ENCODE measurements at regions not wholly inside any gene's neighbourhood (a gene's known extent, or its start where the extent isn't known, plus 50 kb on each side); places are given as distances from the start of the nearest gene placed in this dataset.

DNA sequence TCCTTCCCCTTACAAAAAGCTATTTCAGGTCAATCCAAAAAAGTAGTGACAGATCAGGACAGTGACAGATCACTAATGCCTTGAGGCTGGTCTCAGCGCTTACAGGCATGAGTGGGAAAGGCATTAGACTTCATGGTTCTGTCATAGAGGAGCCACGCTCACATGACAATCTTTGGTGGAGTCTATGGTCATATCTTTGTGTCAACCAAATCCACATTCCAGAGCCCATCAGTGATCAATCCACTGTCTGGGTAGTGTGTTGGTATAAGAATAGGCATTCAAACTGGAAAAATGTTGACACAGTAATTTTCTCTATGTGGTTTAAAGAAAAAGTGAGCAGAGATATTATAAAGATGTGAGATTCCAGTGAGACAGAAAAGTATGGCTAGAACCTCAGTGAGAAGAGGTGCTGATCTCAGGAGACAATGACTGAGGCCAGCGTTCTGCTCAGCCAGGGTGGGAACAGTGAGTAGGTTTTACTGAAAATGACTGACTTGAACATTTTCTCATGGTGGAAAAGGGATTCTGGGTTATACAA lies 215.0 kb downstream of the IRS1 start:
- no peak for DNase-seq
- Histone ChIP-seq H3K4me3 (ENCODE audit: insufficient read depth, low read depth, low read length) (no peak overlapping the region), H3K27me3 (ENCODE audit: control insufficient read depth, insufficient read depth, low read length) (no peaks in the 10 kb centered on the region), H3K36me3 (replicated peaks; ENCODE audit: control insufficient read depth, insufficient read depth, low read length) (no peaks in the 10 kb centered on the region)

DNA sequence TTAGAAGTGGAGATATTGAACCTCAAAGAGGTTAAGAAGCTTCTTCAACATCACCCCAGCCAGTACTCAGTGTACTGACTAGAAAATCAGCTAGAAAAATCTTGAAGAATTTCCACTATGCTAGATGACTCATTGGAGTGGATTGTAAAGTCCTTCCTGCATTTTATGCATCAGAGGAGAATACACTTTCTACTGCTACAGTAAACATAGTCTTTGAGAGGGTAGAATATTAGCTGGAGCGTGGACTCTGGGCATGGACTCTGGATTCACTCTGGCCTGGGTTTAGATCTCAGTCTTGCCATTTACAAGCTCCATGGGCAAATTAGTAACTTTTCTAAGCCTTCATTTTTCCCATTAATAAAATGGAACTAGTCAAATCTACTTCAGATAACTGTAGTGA lies 215.9 kb downstream of the IRS1 start:
- Histone ChIP-seq H3K36me3 (replicated peaks; ENCODE audit: control insufficient read depth, insufficient read depth, low read length) (no peaks in the 10 kb centered on the region), H3K27me3 (ENCODE audit: control insufficient read depth, insufficient read depth, low read length) (no peaks in the 10 kb centered on the region), H3K4me3 (ENCODE audit: insufficient read depth, low read depth, low read length) (no peak overlapping the region)
- DNase-seq, result no peak

DNA sequence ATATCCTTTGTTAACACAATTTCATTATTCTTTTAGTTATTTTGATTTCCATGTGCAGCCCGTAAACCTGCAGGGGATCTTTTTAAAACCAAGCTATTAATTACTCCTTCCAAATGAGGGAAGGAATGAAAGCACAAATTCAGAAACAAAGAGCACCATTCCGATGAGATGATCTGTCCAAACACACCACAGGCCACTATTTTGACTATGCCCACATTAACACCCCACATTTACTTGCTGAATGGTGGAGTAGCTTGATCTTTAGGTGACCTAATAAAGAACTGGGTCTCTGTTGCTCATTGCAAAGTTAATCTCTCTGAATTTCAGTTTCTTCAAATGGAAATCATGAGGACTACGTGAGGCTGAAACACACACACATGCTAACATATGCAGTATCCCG lies 218.0 kb downstream of the IRS1 start:
- no peak for DNase-seq
- H3K36me3 ChIP-seq (replicated peaks; ENCODE audit: control insufficient read depth, insufficient read depth, low read length), result no peaks in the 10 kb centered on the region
- H3K4me3 ChIP-seq (ENCODE audit: insufficient read depth, low read depth, low read length), result no peak overlapping the region
- H3K27me3 ChIP-seq (ENCODE audit: control insufficient read depth, insufficient read depth, low read length), result no peaks in the 10 kb centered on the region

DNA sequence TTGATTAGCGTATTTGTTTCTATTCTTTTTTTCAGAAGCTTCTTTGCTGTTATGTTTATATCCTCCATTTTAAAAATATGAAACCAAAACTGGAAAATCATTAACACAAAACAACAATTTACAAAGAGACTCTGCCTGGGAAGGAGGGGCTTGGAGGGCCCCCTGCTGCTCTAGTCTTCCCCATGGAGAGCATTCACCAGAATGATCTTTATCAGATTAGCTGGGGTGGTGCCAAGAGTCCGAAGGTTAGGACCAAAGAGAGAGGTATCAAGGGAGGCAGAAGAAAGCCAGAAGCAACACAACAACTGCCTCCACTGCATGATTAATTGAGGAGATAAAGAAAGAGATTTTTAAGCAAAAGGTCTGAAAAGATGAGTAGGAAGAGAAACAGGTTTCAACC lies 218.6 kb downstream of the IRS1 start:
- Histone ChIP-seq H3K27me3 (ENCODE audit: control insufficient read depth, insufficient read depth, low read length) (no peaks in the 10 kb centered on the region), H3K36me3 (replicated peaks; ENCODE audit: control insufficient read depth, insufficient read depth, low read length) (no peaks in the 10 kb centered on the region), H3K4me3 (ENCODE audit: insufficient read depth, low read depth, low read length) (no peak overlapping the region)
- DNase-seq, result no peak

DNA sequence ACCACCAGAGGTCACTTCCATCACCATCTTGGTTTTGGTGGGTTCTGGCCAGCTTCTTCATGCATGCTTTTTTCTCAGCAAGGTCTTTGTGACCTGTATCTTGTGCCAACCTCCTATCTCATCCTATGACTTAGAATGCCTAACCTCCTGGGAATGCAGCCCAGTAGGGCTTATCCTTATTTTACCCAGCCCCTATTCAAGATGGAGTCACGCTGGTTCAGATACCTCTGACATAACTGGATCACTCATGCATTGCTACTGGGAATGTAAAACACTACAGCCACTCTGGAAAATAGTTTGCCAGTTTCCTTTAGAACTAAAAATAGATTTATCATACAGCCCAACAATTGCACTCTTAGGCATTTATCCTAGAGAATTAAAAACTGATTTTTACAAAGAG lies 219.2 kb downstream of the IRS1 start:
- no peak for DNase-seq
- H3K4me3 ChIP-seq (ENCODE audit: insufficient read depth, low read depth, low read length), result no peak overlapping the region
- H3K27me3 ChIP-seq (ENCODE audit: control insufficient read depth, insufficient read depth, low read length), result no peaks in the 10 kb centered on the region
- H3K36me3 ChIP-seq (replicated peaks; ENCODE audit: control insufficient read depth, insufficient read depth, low read length), result no peaks in the 10 kb centered on the region

DNA sequence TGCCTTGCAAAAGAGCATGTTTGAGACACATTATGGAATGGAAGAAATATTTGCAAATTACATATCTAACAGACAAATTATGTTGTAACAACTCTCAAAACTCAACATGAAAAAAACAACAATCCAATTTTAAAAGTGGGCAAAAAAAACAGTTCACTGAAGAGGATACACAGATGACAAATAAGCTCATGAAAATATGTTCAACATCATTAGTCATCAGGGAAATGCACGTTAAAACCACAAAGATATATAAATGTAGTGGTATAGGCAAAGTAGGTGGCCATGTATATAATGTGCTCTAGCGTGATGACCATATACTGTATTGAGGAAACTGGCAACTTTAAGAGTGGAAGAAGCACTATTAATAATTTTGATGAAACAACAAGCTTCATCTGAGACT lies 220.1 kb downstream of the IRS1 start:
- no peaks in the 10 kb centered on the region for H3K27me3 ChIP-seq (ENCODE audit: control insufficient read depth, insufficient read depth, low read length)
- no peaks in the 10 kb centered on the region for H3K36me3 ChIP-seq (replicated peaks; ENCODE audit: control insufficient read depth, insufficient read depth, low read length)
- no peak for DNase-seq
- no peak overlapping the region for H3K4me3 ChIP-seq (ENCODE audit: insufficient read depth, low read depth, low read length)

DNA sequence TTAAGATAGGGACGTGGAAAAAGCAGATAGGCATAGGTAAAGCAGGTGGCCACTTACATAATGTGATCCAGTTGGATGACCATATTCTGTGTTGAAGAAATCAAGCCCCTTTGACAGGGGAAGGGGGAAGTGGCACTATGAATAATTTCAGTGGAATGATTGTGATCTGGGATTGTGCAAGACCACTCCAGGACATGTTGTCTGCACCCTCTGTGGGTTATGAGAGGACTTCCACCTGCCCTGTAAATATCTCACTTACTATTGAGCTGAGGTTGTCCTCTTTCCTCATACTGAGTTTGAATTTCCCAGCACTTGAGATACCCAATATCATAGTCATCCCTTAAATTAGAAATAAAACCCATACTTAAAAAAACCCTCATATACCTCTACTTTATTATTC lies 220.7 kb downstream of the IRS1 start:
- no peak overlapping the region for H3K4me3 ChIP-seq (ENCODE audit: insufficient read depth, low read depth, low read length)
- DNase-seq, result no peak
- no peaks in the 10 kb centered on the region for H3K36me3 ChIP-seq (replicated peaks; ENCODE audit: control insufficient read depth, insufficient read depth, low read length)
- no peaks in the 10 kb centered on the region for H3K27me3 ChIP-seq (ENCODE audit: control insufficient read depth, insufficient read depth, low read length)

DNA sequence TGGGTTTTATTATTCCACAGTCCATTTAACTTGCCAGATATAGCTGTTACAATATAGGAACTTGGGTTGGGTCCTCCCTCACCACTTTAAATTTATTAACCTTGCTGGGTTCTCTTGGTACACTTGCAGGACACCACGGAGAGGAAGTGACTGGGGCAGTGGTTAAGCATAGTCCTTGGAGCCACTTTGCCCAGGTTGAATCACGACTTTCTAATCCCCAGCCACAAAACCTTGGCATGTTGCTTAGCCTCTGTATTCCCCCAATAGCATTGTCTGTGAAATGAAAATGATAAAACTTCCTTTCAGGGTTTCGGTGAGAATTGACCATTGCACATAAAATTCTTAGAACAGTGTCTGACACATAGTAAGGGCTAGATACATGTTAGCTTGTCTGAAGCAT lies 221.2 kb downstream of the IRS1 start:
- no peaks in the 10 kb centered on the region for H3K36me3 ChIP-seq (replicated peaks; ENCODE audit: control insufficient read depth, insufficient read depth, low read length)
- no peak overlapping the region for H3K4me3 ChIP-seq (ENCODE audit: insufficient read depth, low read depth, low read length)
- no peak for DNase-seq
- no peaks in the 10 kb centered on the region for H3K27me3 ChIP-seq (ENCODE audit: control insufficient read depth, insufficient read depth, low read length)

DNA sequence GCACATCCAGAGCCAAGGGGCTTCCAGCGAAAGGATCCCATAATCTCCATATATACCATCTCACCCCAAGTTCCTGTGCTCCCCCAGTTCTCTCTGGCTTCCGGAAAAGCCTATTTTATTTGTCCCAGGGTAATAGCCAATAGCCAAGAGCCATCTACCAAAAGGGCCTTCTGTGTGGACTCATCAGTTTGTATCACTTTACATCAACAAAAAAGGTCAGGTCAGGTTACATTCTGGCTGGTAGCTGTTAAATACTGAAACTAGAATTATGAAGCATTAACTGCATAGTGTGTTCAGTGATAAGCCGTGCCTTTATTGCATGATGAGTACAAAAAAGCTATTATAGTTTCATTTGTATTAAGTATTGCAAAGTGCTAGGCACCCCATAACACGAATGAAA lies 223.7 kb downstream of the IRS1 start:
- Histone ChIP-seq H3K4me3 (ENCODE audit: insufficient read depth, low read depth, low read length) (no peak overlapping the region), H3K36me3 (replicated peaks; ENCODE audit: control insufficient read depth, insufficient read depth, low read length) (no peaks in the 10 kb centered on the region), H3K27me3 (ENCODE audit: control insufficient read depth, insufficient read depth, low read length) (no peaks in the 10 kb centered on the region)
- no peak for DNase-seq

DNA sequence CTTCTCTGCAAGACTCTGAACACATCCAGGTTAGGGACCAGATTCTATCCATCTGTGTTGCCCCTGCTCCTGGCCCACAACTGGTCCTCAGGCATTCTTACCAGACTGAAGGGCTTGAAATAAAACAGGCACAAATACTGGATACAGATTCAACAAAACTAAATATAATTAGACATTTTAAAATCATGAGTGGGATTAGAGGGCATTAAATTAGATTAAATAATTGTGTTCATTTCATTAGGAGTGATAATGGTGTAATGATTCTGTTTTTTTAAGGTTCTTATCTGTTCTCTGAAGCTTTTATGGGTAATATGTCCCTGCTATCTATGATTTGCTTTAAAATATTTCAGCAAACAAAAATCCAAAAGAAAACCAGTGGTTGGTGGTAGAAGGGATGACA lies 226.5 kb downstream of the IRS1 start:
- H3K36me3 ChIP-seq (replicated peaks; ENCODE audit: control insufficient read depth, insufficient read depth, low read length), result no peaks in the 10 kb centered on the region
- no peak for DNase-seq
- H3K27me3 ChIP-seq (ENCODE audit: control insufficient read depth, insufficient read depth, low read length), result no peaks in the 10 kb centered on the region
- H3K4me3 ChIP-seq (ENCODE audit: insufficient read depth, low read depth, low read length), result no peak overlapping the region

DNA sequence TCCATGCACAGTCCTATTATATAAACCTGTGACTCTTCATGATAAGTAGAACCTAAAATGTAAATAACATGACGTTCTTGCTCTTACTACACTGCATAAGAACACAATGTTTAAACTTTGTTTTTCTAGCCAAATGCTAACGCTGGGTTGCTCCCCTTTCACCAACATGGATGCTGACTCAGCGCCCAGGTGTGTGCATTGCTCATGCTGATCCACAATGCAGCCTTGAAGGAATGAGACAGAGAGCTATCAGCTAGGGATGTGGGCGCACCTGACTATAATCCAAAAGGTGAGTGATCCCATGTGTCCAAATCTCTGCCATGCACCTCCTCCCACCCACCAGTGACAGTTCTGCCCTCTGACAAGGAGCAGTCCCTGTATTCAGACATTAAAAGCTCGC lies 235.0 kb downstream of the IRS1 start:
- no peaks in the 10 kb centered on the region for H3K27me3 ChIP-seq (ENCODE audit: control insufficient read depth, insufficient read depth, low read length)
- no peak overlapping the region for H3K4me3 ChIP-seq (ENCODE audit: insufficient read depth, low read depth, low read length)
- no peak for DNase-seq
- H3K36me3 ChIP-seq (replicated peaks; ENCODE audit: control insufficient read depth, insufficient read depth, low read length), result no peaks in the 10 kb centered on the region

DNA sequence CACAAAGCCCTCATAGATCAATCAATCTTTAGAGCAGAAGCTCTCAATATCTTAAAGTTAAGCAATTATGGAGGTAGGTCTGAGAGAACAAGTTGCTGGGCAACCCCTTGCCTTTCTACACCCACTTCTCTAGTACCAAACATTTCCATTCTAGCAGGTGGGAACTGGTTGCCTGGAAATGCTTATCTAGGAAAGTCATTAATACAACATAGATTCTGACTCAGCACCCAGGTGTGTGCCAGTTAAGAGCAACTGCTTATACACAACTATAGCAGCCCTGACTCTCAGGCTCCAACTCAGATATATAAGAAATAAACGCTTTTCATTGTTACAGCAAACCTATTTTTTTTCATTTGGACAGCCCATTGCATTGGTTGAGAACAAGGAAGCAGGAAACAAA lies 237.7 kb downstream of the IRS1 start:
- DNase-seq, result no peak
- Histone ChIP-seq H3K27me3 (ENCODE audit: control insufficient read depth, insufficient read depth, low read length) (no peaks in the 10 kb centered on the region), H3K36me3 (replicated peaks; ENCODE audit: control insufficient read depth, insufficient read depth, low read length) (no peaks in the 10 kb centered on the region), H3K4me3 (ENCODE audit: insufficient read depth, low read depth, low read length) (no peak overlapping the region)

DNA sequence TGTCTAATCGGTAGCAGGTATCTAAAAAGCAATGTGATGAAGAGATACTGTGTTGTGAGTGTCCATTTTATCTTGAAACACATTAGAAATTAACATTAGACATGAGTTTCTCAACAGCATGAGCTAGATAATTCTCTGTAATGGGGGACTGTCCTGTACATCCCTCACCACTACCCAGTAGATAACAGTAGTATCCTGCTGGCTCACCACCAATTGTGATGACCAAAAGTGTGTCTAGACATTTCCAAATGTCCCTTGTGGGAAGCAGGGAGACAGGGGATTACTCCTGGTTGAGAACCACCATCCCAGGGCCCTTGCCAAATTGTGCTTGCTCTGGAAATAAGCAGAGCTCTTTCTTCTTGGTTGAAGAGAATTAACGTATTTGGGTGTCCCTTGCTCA lies 239.3 kb downstream of the IRS1 start:
- H3K27me3 ChIP-seq (ENCODE audit: control insufficient read depth, insufficient read depth, low read length), result no peaks in the 10 kb centered on the region
- H3K4me3 ChIP-seq (ENCODE audit: insufficient read depth, low read depth, low read length), result no peak overlapping the region
- DNase-seq, result no peak
- no peaks in the 10 kb centered on the region for H3K36me3 ChIP-seq (replicated peaks; ENCODE audit: control insufficient read depth, insufficient read depth, low read length)

DNA sequence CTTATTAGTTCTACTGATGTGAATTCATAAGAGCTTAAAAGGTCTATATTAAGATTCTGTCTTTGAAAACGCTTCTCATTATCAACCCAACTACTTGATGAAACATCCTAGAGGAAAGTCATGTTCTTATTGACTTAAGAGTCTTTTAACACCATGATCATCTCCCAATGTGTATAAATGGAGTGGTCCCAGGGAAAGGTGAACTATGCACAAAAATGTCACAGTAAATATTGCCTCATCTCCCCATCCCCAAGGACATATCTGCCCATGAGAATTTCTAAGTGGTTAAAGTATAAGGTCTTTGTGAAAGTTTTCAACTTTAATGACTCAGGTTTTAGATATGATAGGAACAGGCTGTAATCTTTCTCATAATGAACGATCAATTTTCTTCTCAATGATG lies 240.1 kb downstream of the IRS1 start:
- DNase-seq, result no peak
- no peaks in the 10 kb centered on the region for H3K27me3 ChIP-seq (ENCODE audit: control insufficient read depth, insufficient read depth, low read length)
- H3K36me3 ChIP-seq (replicated peaks; ENCODE audit: control insufficient read depth, insufficient read depth, low read length), result no peaks in the 10 kb centered on the region
- no peak overlapping the region for H3K4me3 ChIP-seq (ENCODE audit: insufficient read depth, low read depth, low read length)

DNA sequence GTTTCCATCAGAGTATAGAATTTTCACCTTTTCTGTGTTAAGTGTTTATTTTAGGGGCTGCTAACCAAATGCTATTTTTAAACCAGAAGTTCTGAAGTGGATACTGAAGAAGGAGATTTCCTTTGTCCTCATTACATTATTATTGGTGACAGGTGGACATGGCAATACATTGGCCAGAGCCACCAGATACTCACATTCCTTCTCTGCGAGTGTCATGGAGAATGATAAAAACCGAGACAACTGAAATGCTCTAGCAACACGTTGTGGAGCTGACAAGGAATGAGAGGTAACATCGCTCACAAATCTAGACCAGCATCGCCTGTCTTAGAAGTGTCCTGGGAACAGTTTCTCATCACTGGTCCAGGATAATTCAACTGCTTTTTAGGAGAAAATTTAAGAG lies 241.2 kb downstream of the IRS1 start:
- no peaks in the 10 kb centered on the region for H3K27me3 ChIP-seq (ENCODE audit: control insufficient read depth, insufficient read depth, low read length)
- H3K36me3 ChIP-seq (replicated peaks; ENCODE audit: control insufficient read depth, insufficient read depth, low read length), result no peaks in the 10 kb centered on the region
- no peak overlapping the region for H3K4me3 ChIP-seq (ENCODE audit: insufficient read depth, low read depth, low read length)
- no peak for DNase-seq

DNA sequence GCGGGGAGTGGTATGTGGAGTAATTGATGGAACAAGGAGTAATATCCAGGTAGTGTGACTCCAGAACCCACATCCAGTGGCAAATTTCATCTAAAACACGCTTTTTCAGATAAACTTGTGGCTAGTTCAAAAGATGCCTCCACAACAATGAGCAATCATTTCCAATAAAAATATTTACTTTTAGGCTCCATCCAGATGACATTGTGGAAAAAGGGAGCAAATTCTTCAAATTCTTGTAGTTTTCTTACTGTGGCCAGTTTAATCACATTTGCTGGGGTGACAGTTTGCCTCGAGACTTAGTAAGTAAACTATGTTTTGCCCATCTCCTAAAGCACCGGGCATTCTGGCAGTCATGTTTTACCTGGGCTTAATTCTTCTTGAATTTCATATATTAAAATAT lies 243.6 kb downstream of the IRS1 start:
- H3K36me3 ChIP-seq (replicated peaks; ENCODE audit: control insufficient read depth, insufficient read depth, low read length), result no peaks in the 10 kb centered on the region
- no peaks in the 10 kb centered on the region for H3K27me3 ChIP-seq (ENCODE audit: control insufficient read depth, insufficient read depth, low read length)
- H3K4me3 ChIP-seq (ENCODE audit: insufficient read depth, low read depth, low read length), result no peak overlapping the region
- DNase-seq, result no peak
